Gastrocnemius medialis (tissue), 4 donors: ENCODE measurements at regions not wholly inside any gene's neighbourhood (a gene's known extent, or its start where the extent isn't known, plus 50 kb on each side); places are given as distances from the start of the nearest gene placed in this dataset.

Source experiments
- CTCF ChIP-seq, 5 experiments: fragments of 450-650 bp in 3 of 5; fragments of 200-600 bp in 2 of 5; sonication (generic) in 2 of 5; IDR thresholded peaks in 4 of 5; conservative IDR thresholded peaks in 1 of 5; 1 replicate in 4 of 5; 2 replicates in 1 of 5; pipeline ENCODE4 v1.5.1; 2016 to 2019; ENCODE audit warnings: antibody characterized with exemption in 5 of 5, mild to moderate bottlenecking in 3 of 5, moderate library complexity in 3 of 5
- POLR2A ChIP-seq, 2 donors: fragments of 450-650 bp; IDR thresholded peaks; one replicate each; pipeline ENCODE4 v1.6.1; 2017; ENCODE audit warnings: antibody characterized with exemption in 2 of 2, mild to moderate bottlenecking in 2 of 2, moderate library complexity in 2 of 2

- no peak for TF ChIP-seq CTCF (IDR thresholded peaks at IDR 0.05 in 4 of 5, conservative IDR thresholded peaks at IDR 0.05 in 1 of 5)
- TF ChIP-seq POLR2A (IDR thresholded peaks at IDR 0.05), result no peak
Observed at GRCh38 chr1:4532656-4533055, 121.8 kb upstream of the AJAP1 start.
